ENCODE measurements at regions not wholly inside any gene's neighbourhood (a gene's known extent, or its start where the extent isn't known, plus 50 kb on each side); places are given as distances from the start of the nearest gene placed in this dataset.

- TF ChIP-seq REST (IDR thresholded peaks at IDR 0.05; ENCODE audit: borderline replicate concordance) (no peak), CTCF (IDR thresholded peaks at IDR 0.05; ENCODE audit: poor library complexity, severe bottlenecking) (no peak), EZH2 (IDR thresholded peaks at IDR 0.05; ENCODE audit: borderline replicate concordance, insufficient read depth, low read length, poor library complexity, severe bottlenecking) (no peak), POLR2AphosphoS5 (IDR thresholded peaks at IDR 0.05) (no peak), EP300 (conservative IDR thresholded peaks at IDR 0.05; ENCODE audit: poor library complexity, severe bottlenecking) (no peak), MXI1 (conservative IDR thresholded peaks at IDR 0.05; ENCODE audit: poor library complexity, severe bottlenecking) (no peak), RAD21 (conservative IDR thresholded peaks at IDR 0.05) (no peak), TAF1 (IDR thresholded peaks at IDR 0.05; ENCODE audit: low read depth) (no peak)
These were observed 1068.6 kb downstream of the BCL11B start for GRCh38 chr14:98203421-98203820.

Measured in neural cell (in vitro differentiated cells).